ENCODE measurements at regions not wholly inside any gene's neighbourhood (a gene's known extent, or its start where the extent isn't known, plus 50 kb on each side); places are given as distances from the start of the nearest gene placed in this dataset.

DNA sequence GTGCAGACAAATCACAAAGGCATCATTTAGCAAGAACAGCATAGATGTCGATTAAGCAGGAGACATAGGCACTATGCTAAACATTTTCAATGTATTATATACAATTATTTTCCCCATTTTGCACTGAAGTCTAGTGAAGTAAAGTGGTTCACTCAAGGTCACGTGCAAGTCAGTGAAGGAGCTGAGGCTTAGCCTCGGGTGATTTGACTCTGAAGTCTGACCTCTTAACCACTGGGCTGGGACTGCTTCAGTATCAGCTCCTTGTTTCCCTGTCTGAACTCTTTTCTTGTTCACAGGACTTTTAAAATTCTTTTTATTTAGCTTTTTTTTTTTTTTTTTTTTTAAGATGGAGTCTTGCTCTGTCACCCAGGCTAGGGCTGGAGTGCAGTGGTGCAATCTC is 262.7 kb downstream of the DRD1 start:
- no peak overlapping the region for H3K4me3 ChIP-seq (ENCODE audit: low read depth, low read length)
- no peak overlapping the region for H3K27ac ChIP-seq

DNA sequence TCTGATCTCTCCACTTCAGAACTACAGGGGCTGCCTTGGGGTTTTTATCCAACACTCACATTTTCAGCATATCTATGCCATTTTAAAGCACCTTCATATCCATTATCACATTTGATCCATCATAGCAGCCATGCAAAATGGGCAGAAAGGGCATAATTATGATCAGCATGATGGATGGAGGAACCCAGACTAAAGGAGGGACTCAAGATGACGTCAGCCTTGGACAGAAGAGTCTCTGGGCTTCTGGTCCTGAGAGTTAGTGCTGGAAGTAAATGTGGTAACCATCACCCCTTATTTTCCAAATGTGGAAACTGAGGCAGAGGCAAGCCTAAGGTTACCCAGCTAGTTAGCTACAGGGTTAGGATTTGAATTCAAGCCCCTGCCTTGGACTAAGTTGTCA is 273.1 kb downstream of the DRD1 start:
- Histone ChIP-seq H2AFZ (no peak overlapping the region), H3K4me2 (ENCODE audit: low read length) (no peak overlapping the region), H3K36me3 (ENCODE audit: control insufficient read depth, insufficient read depth, low read length) (no peaks in the 10 kb centered on the region), H3K9ac (no peak overlapping the region), H3K4me3 (ENCODE audit: low read depth, low read length) (no peak overlapping the region), H3K79me2 (no peaks in the 10 kb centered on the region), H3K27me3 (ENCODE audit: control insufficient read depth, insufficient read depth, low read length) (no peaks in the 10 kb centered on the region), H3K27ac (no peak overlapping the region), H3K4me1 (no peaks in the 10 kb centered on the region), H3K9me3 (ENCODE audit: control insufficient read depth, low read length) (no peaks in the 10 kb centered on the region)
- TF ChIP-seq, protein P1, sequence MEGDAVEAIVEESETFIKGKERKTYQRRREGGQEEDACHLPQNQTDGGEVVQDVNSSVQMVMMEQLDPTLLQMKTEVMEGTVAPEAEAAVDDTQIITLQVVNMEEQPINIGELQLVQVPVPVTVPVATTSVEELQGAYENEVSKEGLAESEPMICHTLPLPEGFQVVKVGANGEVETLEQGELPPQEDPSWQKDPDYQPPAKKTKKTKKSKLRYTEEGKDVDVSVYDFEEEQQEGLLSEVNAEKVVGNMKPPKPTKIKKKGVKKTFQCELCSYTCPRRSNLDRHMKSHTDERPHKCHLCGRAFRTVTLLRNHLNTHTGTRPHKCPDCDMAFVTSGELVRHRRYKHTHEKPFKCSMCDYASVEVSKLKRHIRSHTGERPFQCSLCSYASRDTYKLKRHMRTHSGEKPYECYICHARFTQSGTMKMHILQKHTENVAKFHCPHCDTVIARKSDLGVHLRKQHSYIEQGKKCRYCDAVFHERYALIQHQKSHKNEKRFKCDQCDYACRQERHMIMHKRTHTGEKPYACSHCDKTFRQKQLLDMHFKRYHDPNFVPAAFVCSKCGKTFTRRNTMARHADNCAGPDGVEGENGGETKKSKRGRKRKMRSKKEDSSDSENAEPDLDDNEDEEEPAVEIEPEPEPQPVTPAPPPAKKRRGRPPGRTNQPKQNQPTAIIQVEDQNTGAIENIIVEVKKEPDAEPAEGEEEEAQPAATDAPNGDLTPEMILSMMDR (IDR thresholded peaks at IDR 0.05): no peak

More for the DNA sequence above, 262.7 kb downstream of the DRD1 start:
- TF ChIP-seq, protein P1 (IDR thresholded peaks at IDR 0.05): no peak
- H3K9me3 ChIP-seq (ENCODE audit: control insufficient read depth, low read length): no peaks in the 10 kb centered on the region
- H3K36me3 ChIP-seq (ENCODE audit: control insufficient read depth, insufficient read depth, low read length): no peaks in the 10 kb centered on the region
- no peak overlapping the region for H3K9ac ChIP-seq
- no peaks in the 10 kb centered on the region for H3K79me2 ChIP-seq
- no peaks in the 10 kb centered on the region for H3K27me3 ChIP-seq (ENCODE audit: control insufficient read depth, insufficient read depth, low read length)
- no peak overlapping the region for H2AFZ ChIP-seq
- H3K4me1 ChIP-seq: no peaks in the 10 kb centered on the region
- no peak overlapping the region for H3K4me2 ChIP-seq (ENCODE audit: low read length)

GRCh38 chr5:175168882-175169507 is 275.0 kb downstream of the DRD1 start:
- Histone ChIP-seq H3K36me3 (ENCODE audit: control insufficient read depth, insufficient read depth, low read length) (no peaks in the 10 kb centered on the region), H2AFZ (no peak overlapping the region), H3K27me3 (ENCODE audit: control insufficient read depth, insufficient read depth, low read length) (no peaks in the 10 kb centered on the region), H3K27ac (no peak overlapping the region), H3K9ac (no peak overlapping the region), H3K4me2 (ENCODE audit: low read length) (no peak overlapping the region), H3K9me3 (ENCODE audit: control insufficient read depth, low read length) (no peaks in the 10 kb centered on the region), H3K4me1 (no peaks in the 10 kb centered on the region), H3K79me2 (no peaks in the 10 kb centered on the region), H3K4me3 (ENCODE audit: low read depth, low read length) (no peak overlapping the region)
- TF ChIP-seq, protein P1 (IDR thresholded peaks at IDR 0.05): no peak

GRCh38 chr5:175166026-175166425 is 278.0 kb downstream of the DRD1 start:
- Histone ChIP-seq H3K79me2 (no peaks in the 10 kb centered on the region), H3K27ac (no peak overlapping the region), H3K4me1 (no peaks in the 10 kb centered on the region), H3K27me3 (ENCODE audit: control insufficient read depth, insufficient read depth, low read length) (no peaks in the 10 kb centered on the region), H3K4me2 (ENCODE audit: low read length) (no peak overlapping the region), H2AFZ (no peak overlapping the region), H3K9ac (no peak overlapping the region), H3K9me3 (ENCODE audit: control insufficient read depth, low read length) (no peaks in the 10 kb centered on the region), H3K4me3 (ENCODE audit: low read depth, low read length) (no peak overlapping the region), H3K36me3 (ENCODE audit: control insufficient read depth, insufficient read depth, low read length) (no peaks in the 10 kb centered on the region)
- TF ChIP-seq, protein P1 (IDR thresholded peaks at IDR 0.05): no peak

GRCh38 chr5:175163586-175164275 is 280.3 kb downstream of the DRD1 start:
- H3K27ac ChIP-seq: no peak overlapping the region
- TF ChIP-seq, protein P1 (IDR thresholded peaks at IDR 0.05): no peak

More at GRCh38 chr5:175163586-175164275, 280.3 kb downstream of the DRD1 start:
- no peaks in the 10 kb centered on the region for H3K9me3 ChIP-seq (ENCODE audit: control insufficient read depth, low read length)
- H2AFZ ChIP-seq: no peak overlapping the region
- H3K4me2 ChIP-seq (ENCODE audit: low read length): no peak overlapping the region
- no peaks in the 10 kb centered on the region for H3K4me1 ChIP-seq
- H3K36me3 ChIP-seq (ENCODE audit: control insufficient read depth, insufficient read depth, low read length): no peaks in the 10 kb centered on the region
- no peaks in the 10 kb centered on the region for H3K27me3 ChIP-seq (ENCODE audit: control insufficient read depth, insufficient read depth, low read length)
- no peak overlapping the region for H3K4me3 ChIP-seq (ENCODE audit: low read depth, low read length)
- no peak overlapping the region for H3K9ac ChIP-seq
- H3K79me2 ChIP-seq: no peaks in the 10 kb centered on the region

Measured in parathyroid adenoma (tissue), 2 donors.